HL-60 (cell line): ENCODE measurements at regions not wholly inside any gene's neighbourhood (a gene's known extent, or its start where the extent isn't known, plus 50 kb on each side); places are given as distances from the start of the nearest gene placed in this dataset.

Source experiments
- CTCF ChIP-seq: IDR thresholded peaks from one replicate; pipeline ENCODE4 v1.5.1; 2011; ENCODE audit warnings: low read length, control low read depth, inconsistent platforms; ENCODE audit not compliant: insufficient read depth
- GABPA ChIP-seq: IDR thresholded peaks from 2 replicates; pipeline ENCODE4 v1.6.1; 2012; ENCODE audit warnings: low read depth
- POLR2AphosphoS5 ChIP-seq: IDR thresholded peaks from 2 replicates; pipeline ENCODE4 v1.6.1; 2012; ENCODE audit warnings: low read depth
- REST ChIP-seq: IDR thresholded peaks from 2 replicates; pipeline ENCODE4 v1.6.1; 2012; ENCODE audit warnings: low read depth; ENCODE audit not compliant: insufficient replicate concordance
- SPI1 ChIP-seq: IDR thresholded peaks from 2 replicates; pipeline ENCODE4 v1.6.1; 2012; ENCODE audit warnings: low read depth, mild to moderate bottlenecking, borderline replicate concordance

DNA sequence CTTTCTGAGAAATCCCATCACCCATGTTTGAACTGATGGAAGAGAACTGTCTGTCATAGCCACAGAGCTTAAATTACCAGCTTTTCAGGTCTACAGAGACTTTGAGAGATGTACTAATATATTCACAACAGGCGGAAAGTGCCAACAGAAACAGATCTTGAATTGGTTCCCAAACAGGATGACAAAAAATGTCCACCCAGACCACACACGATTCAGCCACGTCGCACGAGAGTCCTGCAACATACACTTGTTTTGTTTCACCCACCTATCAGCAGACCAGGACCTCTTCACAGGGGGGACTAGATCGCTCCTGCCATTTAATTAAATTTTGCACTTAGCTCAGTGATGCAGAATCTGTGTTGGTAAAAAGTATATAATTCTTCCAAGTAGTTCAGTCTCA, 187.1 kb upstream of the CEP162 start:
- TF ChIP-seq CTCF = no peak
- no peak for TF ChIP-seq REST
- no peak for TF ChIP-seq POLR2AphosphoS5
- no peak for TF ChIP-seq GABPA
- no peak for TF ChIP-seq SPI1
